ENCODE measurements at regions not wholly inside any gene's neighbourhood (a gene's known extent, or its start where the extent isn't known, plus 50 kb on each side); places are given as distances from the start of the nearest gene placed in this dataset.
A peak's percentile ranks its signal among the peaks of the same experiment; 100 is the strongest.

DNA sequence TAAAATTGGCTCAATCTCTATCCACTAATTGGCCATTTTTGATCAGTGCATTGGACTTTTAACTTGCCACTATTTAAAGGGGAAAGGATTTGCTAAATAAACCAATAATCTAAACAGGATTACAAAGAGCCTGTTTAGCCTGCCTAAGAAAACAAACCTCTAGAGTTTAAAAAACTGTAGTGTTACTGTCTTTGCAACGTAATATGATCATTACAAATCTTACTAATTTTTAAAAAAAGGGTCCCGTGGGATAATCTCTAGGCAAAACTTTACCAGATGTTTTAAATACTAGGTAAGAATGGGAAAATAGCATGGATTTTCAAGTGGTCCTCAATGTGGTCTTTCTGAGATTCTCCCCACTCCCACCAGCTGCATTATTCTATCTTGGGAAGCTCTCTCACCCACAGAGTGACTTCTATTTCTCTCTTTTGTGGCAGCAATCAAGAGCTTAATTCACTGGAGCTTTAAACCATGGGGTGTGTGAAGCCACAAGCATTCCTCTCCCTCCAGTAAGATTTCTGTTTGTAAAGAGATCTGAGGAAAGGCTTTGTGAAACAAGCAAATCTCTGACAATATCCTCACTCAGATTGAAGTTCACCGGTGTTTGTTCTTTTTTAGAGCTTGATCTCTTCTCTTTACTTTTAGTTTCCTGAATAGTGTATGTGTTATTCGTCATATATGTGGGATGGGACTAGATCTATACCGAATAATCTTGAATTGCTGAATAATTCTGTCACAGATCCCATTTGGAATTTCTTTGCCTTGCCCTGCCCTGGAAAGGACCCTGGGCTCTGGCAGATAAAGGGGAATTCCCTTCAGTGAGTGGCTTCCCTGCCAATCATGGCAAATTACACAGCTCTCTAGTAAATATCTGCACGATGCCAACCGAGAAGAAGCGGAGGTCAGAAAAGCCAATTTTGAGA, 132.2 kb downstream of the TLR5 start:
- no peak overlapping the region for H3K14ac ChIP-seq (replicated peaks; ENCODE audit: low read depth, low read length)
- dilution Hi-C loops (cut with HindIII; ENCODE audit: low sequenced_read_pairs, unreplicated experiment) (no loop called here), in situ Hi-C loops (cut with MboI; ENCODE audit: low sequenced_read_pairs) (no loop called here), intact Hi-C loops (cut with micrococcal nuclease) (loop anchor here (1.0 kb wide), 1 partner anchor 45 kb away; no protein-coding TSS in a partner anchor)
- H3K36me3 ChIP-seq (ENCODE audit: control insufficient read depth, insufficient read depth, low read length): no peaks in the 10 kb centered on the region
- H3K4me3 ChIP-seq (ENCODE audit: insufficient read depth, low read depth, low read length): no peak overlapping the region
- no peak overlapping the region for H2BK5ac ChIP-seq (ENCODE audit: low read depth, low read length, poor library complexity, severe bottlenecking)
- DNase-seq (peak; percentile 19), ATAC-seq (ENCODE audit: low read depth) (peak; percentile 73)
- no peak overlapping the region for H2AFZ ChIP-seq (replicated peaks; ENCODE audit: low read length, poor library complexity)
- no peak overlapping the region for H4K8ac ChIP-seq (ENCODE audit: low read depth in 2 of 2, low read length in 2 of 2)
- H3K27ac ChIP-seq (ENCODE audit: insufficient read depth, low read length): no peak overlapping the region
- H3K4ac ChIP-seq (ENCODE audit: low read depth, low read length): no peak overlapping the region
- H4K20me1 ChIP-seq (ENCODE audit: insufficient read depth, low read length): no peaks in the 10 kb centered on the region
- H3K18ac ChIP-seq (ENCODE audit: low read depth, low read length): no peak overlapping the region
- H3K4me2 ChIP-seq (ENCODE audit: low read depth, low read length): peak overlapping the region; percentile 27
- ChIA-PET POLR2A (ENCODE audit: unreplicated experiment) (no interaction called here), CTCF (interaction anchor here (1.8 kb wide), 1 partner anchor 14 kb away, joined by 5 read pairs; no protein-coding TSS in a partner anchor)
- no peak overlapping the region for H2BK20ac ChIP-seq (ENCODE audit: low read depth, low read length)
- no CpG with 5 or more reads among the region's 8 CpGs for WGBS, 2 experiments (ENCODE audit: extremely low coverage in 2 of 2, insufficient read length in 1 of 2)
- no peaks in the 10 kb centered on the region; the same call in 1 of the 2 replicates for H3K27me3 ChIP-seq (ENCODE audit: control insufficient read depth, insufficient read depth, low read length)
- H2AK5ac ChIP-seq (ENCODE audit: low read depth, low read length): no peak overlapping the region
- H3K23ac ChIP-seq (ENCODE audit: low read depth, low read length): no peak overlapping the region
- no peak overlapping the region for H4K5ac ChIP-seq (ENCODE audit: low read depth, low read length)
- no peaks in the 10 kb centered on the region for H3K79me1 ChIP-seq (ENCODE audit: low read depth in 1 of 2, low read length in 2 of 2)
- no peak overlapping the region for H2BK15ac ChIP-seq (ENCODE audit: low read depth, low read length)
- H3K9me1 ChIP-seq (ENCODE audit: insufficient read depth, low read length): no peaks in the 10 kb centered on the region; the same call in 1 of the 2 replicates
- no peak overlapping the region for H4K91ac ChIP-seq (ENCODE audit: insufficient read depth, low read depth, low read length)
- no peak overlapping the region for H3K9ac ChIP-seq (ENCODE audit: low read depth, low read length)
- H3K4me1 ChIP-seq (ENCODE audit: control insufficient read depth, insufficient read depth, low read length): 0 out of 2 replicates have a peak, but pooled peaks cover 4% of the 10 kb centered on the region
- no peak for TF ChIP-seq MXI1 (IDR thresholded peaks at IDR 0.05; ENCODE audit: borderline replicate concordance, low read depth, low read length)
- TF ChIP-seq USF2 (IDR thresholded peaks at IDR 0.05; ENCODE audit: low read depth, low read length): no peak
- TF ChIP-seq CEBPB (IDR thresholded peaks at IDR 0.05; ENCODE audit: low read depth, low read length): no peak
- no peak for TF ChIP-seq RFX5 (IDR thresholded peaks at IDR 0.05; ENCODE audit: low read depth, low read length)
- TF ChIP-seq CHD1 (IDR thresholded peaks at IDR 0.05; ENCODE audit: low read depth, low read length): no peak
- TF ChIP-seq, protein P1, sequence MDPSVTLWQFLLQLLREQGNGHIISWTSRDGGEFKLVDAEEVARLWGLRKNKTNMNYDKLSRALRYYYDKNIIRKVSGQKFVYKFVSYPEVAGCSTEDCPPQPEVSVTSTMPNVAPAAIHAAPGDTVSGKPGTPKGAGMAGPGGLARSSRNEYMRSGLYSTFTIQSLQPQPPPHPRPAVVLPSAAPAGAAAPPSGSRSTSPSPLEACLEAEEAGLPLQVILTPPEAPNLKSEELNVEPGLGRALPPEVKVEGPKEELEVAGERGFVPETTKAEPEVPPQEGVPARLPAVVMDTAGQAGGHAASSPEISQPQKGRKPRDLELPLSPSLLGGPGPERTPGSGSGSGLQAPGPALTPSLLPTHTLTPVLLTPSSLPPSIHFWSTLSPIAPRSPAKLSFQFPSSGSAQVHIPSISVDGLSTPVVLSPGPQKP (IDR thresholded peaks at IDR 0.05; ENCODE audit: borderline replicate concordance, low read depth, low read length): no peak
- no peak for TF ChIP-seq POLR2A (IDR thresholded peaks at IDR 0.05; ENCODE audit: low read depth, low read length)
- TF ChIP-seq SMC3 (IDR thresholded peaks at IDR 0.05; ENCODE audit: low read depth, low read length): no peak
- TF ChIP-seq RAD21 (IDR thresholded peaks at IDR 0.05; ENCODE audit: low read length): no peak
- no peak for TF ChIP-seq NFE2L2 (IDR thresholded peaks at IDR 0.05; ENCODE audit: low read depth, low read length)
- H3K56ac ChIP-seq (ENCODE audit: extremely low read depth, insufficient read depth, low read length): no peak overlapping the region
- no peaks in the 10 kb centered on the region for H3K9me3 ChIP-seq (ENCODE audit: control insufficient read depth, insufficient read depth, low read length)
- no TSS peak for BruUV-seq (replicated peaks)
- H2BK120ac ChIP-seq (ENCODE audit: low read depth, low read length): no peak overlapping the region
- no peak overlapping the region for H2AK9ac ChIP-seq (replicated peaks; ENCODE audit: low read depth, low read length, poor library complexity)
